Mucosa of rectum (tissue), 2 donors: ENCODE measurements at regions not wholly inside any gene's neighbourhood (a gene's known extent, or its start where the extent isn't known, plus 50 kb on each side); places are given as distances from the start of the nearest gene placed in this dataset.

ENCODE experiments used
- H3K27ac ChIP-seq, 2 donors: one replicate each; pipeline ENCODE4 v1.7.0; 2013; ENCODE audit warnings: inconsistent platforms in 2 of 2, low read depth in 2 of 2, low read length in 2 of 2
- H3K27me3 ChIP-seq, 2 donors: one replicate each; pipeline ENCODE4 v1.7.0; 2013; ENCODE audit warnings: low read length in 2 of 2; ENCODE audit not compliant: control insufficient read depth in 2 of 2, insufficient read depth in 2 of 2
- H3K36me3 ChIP-seq, 2 donors: one replicate each; pipeline ENCODE4 v1.7.0; 2013; ENCODE audit warnings: low read length in 2 of 2; ENCODE audit not compliant: control insufficient read depth in 2 of 2, insufficient read depth in 2 of 2
- H3K4me1 ChIP-seq, 2 donors: one replicate each; pipeline ENCODE4 v1.7.0; 2013; ENCODE audit warnings: low read length in 2 of 2, mild to moderate bottlenecking in 1 of 2; ENCODE audit not compliant: control insufficient read depth in 2 of 2, insufficient read depth in 2 of 2
- H3K4me3 ChIP-seq, 2 donors: one replicate each; pipeline ENCODE4 v1.7.0; 2013; ENCODE audit warnings: low read length in 2 of 2
- H3K9ac ChIP-seq, 2 donors: one replicate each; pipeline ENCODE4 v1.7.0; 2013; ENCODE audit warnings: low read length in 2 of 2, low read depth in 1 of 2, mild to moderate bottlenecking in 1 of 2
- H3K9me3 ChIP-seq, 2 donors: one replicate each; pipeline ENCODE4 v1.7.0; 2013; ENCODE audit warnings: low read length in 2 of 2; ENCODE audit not compliant: control insufficient read depth in 2 of 2
- donor health status: healthy.
- donor health status: Normal muscosa, but diverticular disease.

- Histone ChIP-seq H3K36me3 (no peaks in the 10 kb centered on the region), H3K4me3 (no peak overlapping the region), H3K9me3 (no peaks in the 10 kb centered on the region), H3K27me3 (no peaks in the 10 kb centered on the region), H3K4me1 (no peaks in the 10 kb centered on the region), H3K9ac (no peak overlapping the region), H3K27ac (no peak overlapping the region)
These were observed 77.9 kb upstream of the NFIA start for GRCh38 chr1:61004262-61005003.

- no peak overlapping the region for H3K27ac ChIP-seq
- H3K9me3 ChIP-seq = no peaks in the 10 kb centered on the region
- H3K4me3 ChIP-seq = no peak overlapping the region
- H3K9ac ChIP-seq = no peak overlapping the region
- no peaks in the 10 kb centered on the region for H3K27me3 ChIP-seq
- H3K4me1 ChIP-seq = no peaks in the 10 kb centered on the region
- no peaks in the 10 kb centered on the region for H3K36me3 ChIP-seq
These were observed 82.0 kb upstream of the NFIA start for GRCh38 chr1:61000327-61000726.

- H3K4me3 ChIP-seq = no peak overlapping the region
- no peaks in the 10 kb centered on the region for H3K27me3 ChIP-seq
- no peaks in the 10 kb centered on the region for H3K4me1 ChIP-seq
- H3K27ac ChIP-seq = no peak overlapping the region
- no peaks in the 10 kb centered on the region for H3K9me3 ChIP-seq
- H3K9ac ChIP-seq = no peak overlapping the region
- no peaks in the 10 kb centered on the region for H3K36me3 ChIP-seq
These were observed 83.6 kb upstream of the NFIA start for GRCh38 chr1:60998786-60999185.

- Histone ChIP-seq H3K36me3 (no peaks in the 10 kb centered on the region), H3K27ac (no peak overlapping the region), H3K4me3 (no peak overlapping the region), H3K9me3 (no peaks in the 10 kb centered on the region), H3K9ac (no peak overlapping the region), H3K4me1 (no peaks in the 10 kb centered on the region), H3K27me3 (no peaks in the 10 kb centered on the region)
These were observed 87.4 kb upstream of the NFIA start for GRCh38 chr1:60994828-60995492.

GRCh38 chr1:60994369-60994768 is 88.0 kb upstream of the NFIA start:
- Histone ChIP-seq H3K4me1 (no peaks in the 10 kb centered on the region), H3K4me3 (no peak overlapping the region), H3K27ac (no peak overlapping the region)

GRCh38 chr1:60992165-60992564 is 90.2 kb upstream of the NFIA start:
- H3K27me3 ChIP-seq = no peaks in the 10 kb centered on the region
- H3K27ac ChIP-seq = no peak overlapping the region
- H3K4me3 ChIP-seq = no peak overlapping the region
- no peaks in the 10 kb centered on the region for H3K36me3 ChIP-seq
- H3K9me3 ChIP-seq = no peaks in the 10 kb centered on the region
- no peak overlapping the region for H3K9ac ChIP-seq
- no peaks in the 10 kb centered on the region for H3K4me1 ChIP-seq

More at GRCh38 chr1:60994369-60994768, 88.0 kb upstream of the NFIA start:
- no peaks in the 10 kb centered on the region for H3K9me3 ChIP-seq
- H3K27me3 ChIP-seq = no peaks in the 10 kb centered on the region
- no peak overlapping the region for H3K9ac ChIP-seq
- H3K36me3 ChIP-seq = no peaks in the 10 kb centered on the region

- H3K9ac ChIP-seq = no peak overlapping the region
- no peaks in the 10 kb centered on the region for H3K4me1 ChIP-seq
- H3K9me3 ChIP-seq = no peaks in the 10 kb centered on the region
- H3K36me3 ChIP-seq = no peaks in the 10 kb centered on the region
- no peak overlapping the region for H3K4me3 ChIP-seq
- H3K27ac ChIP-seq = no peak overlapping the region
- H3K27me3 ChIP-seq = no peaks in the 10 kb centered on the region
These were observed 91.7 kb upstream of the NFIA start for GRCh38 chr1:60990714-60991090.

- Histone ChIP-seq H3K9me3 (no peaks in the 10 kb centered on the region), H3K27ac (no peak overlapping the region)
These were observed 92.3 kb upstream of the NFIA start for GRCh38 chr1:60989749-60990713.

GRCh38 chr1:60988891-60989290 is 93.5 kb upstream of the NFIA start:
- no peaks in the 10 kb centered on the region for H3K27me3 ChIP-seq
- H3K36me3 ChIP-seq = no peaks in the 10 kb centered on the region
- no peak overlapping the region for H3K4me3 ChIP-seq
- no peaks in the 10 kb centered on the region for H3K9me3 ChIP-seq
- H3K9ac ChIP-seq = no peak overlapping the region
- no peak overlapping the region for H3K27ac ChIP-seq
- H3K4me1 ChIP-seq = no peaks in the 10 kb centered on the region

More at GRCh38 chr1:60989749-60990713, 92.3 kb upstream of the NFIA start:
- Histone ChIP-seq H3K4me1 (no peaks in the 10 kb centered on the region), H3K4me3 (no peak overlapping the region), H3K9ac (no peak overlapping the region), H3K27me3 (no peaks in the 10 kb centered on the region), H3K36me3 (no peaks in the 10 kb centered on the region)

- Histone ChIP-seq H3K9me3 (no peaks in the 10 kb centered on the region), H3K27me3 (no peaks in the 10 kb centered on the region), H3K27ac (no peak overlapping the region), H3K9ac (no peak overlapping the region), H3K4me3 (no peak overlapping the region), H3K4me1 (no peaks in the 10 kb centered on the region), H3K36me3 (no peaks in the 10 kb centered on the region)
These were observed 94.5 kb upstream of the NFIA start for GRCh38 chr1:60987904-60988303.
